HUES48 (cell line): ENCODE measurements at regions not wholly inside any gene's neighbourhood (a gene's known extent, or its start where the extent isn't known, plus 50 kb on each side); places are given as distances from the start of the nearest gene placed in this dataset.
"Not testable (repeated sequence)": the region's sequence is repeated elsewhere in the genome, so short reads cannot be mapped to it uniquely, and the experiment has no call there.

Experiments
- H3K27ac ChIP-seq: one replicate; pipeline ENCODE4 v1.7.0; 2013; ENCODE audit warnings: low read depth, low read length, inconsistent platforms
- H3K27me3 ChIP-seq: 2 replicates; pipeline ENCODE4 v1.6.1; 2013; ENCODE audit warnings: mild to moderate bottlenecking, low read length; ENCODE audit not compliant: control insufficient read depth, insufficient read depth
- H3K36me3 ChIP-seq: 2 replicates; pipeline ENCODE4 v1.6.1; 2013; ENCODE audit warnings: low read length; ENCODE audit not compliant: control insufficient read depth, insufficient read depth
- H3K4me1 ChIP-seq: 2 replicates; pipeline ENCODE4 v1.6.1; 2013; ENCODE audit warnings: mild to moderate bottlenecking, low read length; ENCODE audit not compliant: control insufficient read depth, insufficient read depth
- H3K4me3 ChIP-seq: 2 replicates; pipeline ENCODE4 v1.5.1; 2013; ENCODE audit warnings: mild to moderate bottlenecking, low read depth, low read length
- H3K9ac ChIP-seq: 2 replicates; pipeline ENCODE4 v1.6.1; 2013; ENCODE audit warnings: mild to moderate bottlenecking, low read depth, low read length, moderate library complexity
- H3K9me3 ChIP-seq: 2 replicates; pipeline ENCODE4 v1.6.1; 2013; ENCODE audit warnings: low read length; ENCODE audit not compliant: control insufficient read depth, insufficient read depth

GRCh38 chr7:156515911-156516790, 124.4 kb upstream of the RNF32 start:
- no peak overlapping the region for H3K27ac ChIP-seq
- H3K27me3 ChIP-seq, result no peaks in the 10 kb centered on the region
- no peaks in the 10 kb centered on the region for H3K9me3 ChIP-seq
- no peaks in the 10 kb centered on the region for H3K36me3 ChIP-seq
- H3K9ac ChIP-seq, result no peak overlapping the region
- H3K4me1 ChIP-seq, result no peaks in the 10 kb centered on the region
- H3K4me3 ChIP-seq, result no peak overlapping the region

- no peaks in the 10 kb centered on the region for H3K36me3 ChIP-seq
- no peak overlapping the region for H3K9ac ChIP-seq
- H3K9me3 ChIP-seq, result no peaks in the 10 kb centered on the region
- no peaks in the 10 kb centered on the region for H3K4me1 ChIP-seq
- H3K27me3 ChIP-seq, result no peaks in the 10 kb centered on the region
- no peak overlapping the region for H3K4me3 ChIP-seq
- H3K27ac ChIP-seq, result no peak overlapping the region
Observed at GRCh38 chr7:156514851-156515250, 125.7 kb upstream of the RNF32 start.

- Histone ChIP-seq H3K27ac (no peak overlapping the region), H3K36me3 (no peaks in the 10 kb centered on the region), H3K4me3 (no peak overlapping the region), H3K27me3 (no peaks in the 10 kb centered on the region), H3K4me1 (no peaks in the 10 kb centered on the region), H3K9me3 (no peaks in the 10 kb centered on the region; the same call in 1 of the 2 replicates), H3K9ac (no peak overlapping the region)
Observed at GRCh38 chr7:156511426-156511825, 129.1 kb upstream of the RNF32 start.

GRCh38 chr7:156510966-156511365, 129.6 kb upstream of the RNF32 start:
- no peak overlapping the region for H3K9ac ChIP-seq
- no peak overlapping the region for H3K4me3 ChIP-seq
- H3K27me3 ChIP-seq, result no peaks in the 10 kb centered on the region
- H3K4me1 ChIP-seq, result no peaks in the 10 kb centered on the region
- no peaks in the 10 kb centered on the region for H3K36me3 ChIP-seq
- H3K27ac ChIP-seq, result no peak overlapping the region
- H3K9me3 ChIP-seq, result no peaks in the 10 kb centered on the region; the same call in 1 of the 2 replicates

GRCh38 chr7:156509216-156509615, 131.4 kb upstream of the RNF32 start:
- no peak overlapping the region for H3K4me3 ChIP-seq
- no peaks in the 10 kb centered on the region; the same call in 1 of the 2 replicates for H3K9me3 ChIP-seq
- H3K4me1 ChIP-seq, result no peaks in the 10 kb centered on the region
- no peaks in the 10 kb centered on the region for H3K27me3 ChIP-seq
- no peaks in the 10 kb centered on the region for H3K36me3 ChIP-seq
- no peak overlapping the region for H3K27ac ChIP-seq
- no peak overlapping the region for H3K9ac ChIP-seq

GRCh38 chr7:156505876-156506275, 134.7 kb upstream of the RNF32 start:
- Histone ChIP-seq H3K27ac (no peak overlapping the region), H3K36me3 (no peaks in the 10 kb centered on the region), H3K9me3 (no peaks in the 10 kb centered on the region; the same call in 1 of the 2 replicates), H3K9ac (no peak overlapping the region), H3K4me1 (no peaks in the 10 kb centered on the region), H3K27me3 (no peaks in the 10 kb centered on the region), H3K4me3 (no peak overlapping the region)

- Histone ChIP-seq H3K9ac (no peak overlapping the region), H3K36me3 (no peaks in the 10 kb centered on the region), H3K9me3 (no peaks in the 10 kb centered on the region; the same call in 1 of the 2 replicates), H3K27ac (no peak overlapping the region), H3K27me3 (no peaks in the 10 kb centered on the region), H3K4me1 (no peaks in the 10 kb centered on the region), H3K4me3 (no peak overlapping the region)
Observed at GRCh38 chr7:156504687-156505545, 135.7 kb upstream of the RNF32 start.

- H3K9ac ChIP-seq, result no peak overlapping the region
- no peaks in the 10 kb centered on the region for H3K4me1 ChIP-seq
- H3K36me3 ChIP-seq, result no peaks in the 10 kb centered on the region
- no peak overlapping the region for H3K27ac ChIP-seq
- no peaks in the 10 kb centered on the region; the same call in 1 of the 2 replicates for H3K9me3 ChIP-seq
- H3K27me3 ChIP-seq, result no peaks in the 10 kb centered on the region
- H3K4me3 ChIP-seq, result no peak overlapping the region
Observed at GRCh38 chr7:156504006-156504405, 136.6 kb upstream of the RNF32 start.

- Histone ChIP-seq H3K27me3 (no peaks in the 10 kb centered on the region), H3K9ac (no peak overlapping the region), H3K36me3 (no peaks in the 10 kb centered on the region)
Observed at GRCh38 chr7:156503196-156503595, 137.4 kb upstream of the RNF32 start.

GRCh38 chr7:156501815-156502214, 138.8 kb upstream of the RNF32 start:
- H3K27me3 ChIP-seq, H3K9ac ChIP-seq, H3K9me3 ChIP-seq, H3K27ac ChIP-seq, H3K4me3 ChIP-seq, H3K4me1 ChIP-seq, H3K36me3 ChIP-seq: not testable (repeated sequence)

More at GRCh38 chr7:156503196-156503595, 137.4 kb upstream of the RNF32 start:
- Histone ChIP-seq H3K4me1 (no peaks in the 10 kb centered on the region), H3K27ac (no peak overlapping the region), H3K9me3 (no peaks in the 10 kb centered on the region), H3K4me3 (no peak overlapping the region)
